OCI-LY3 (cell line): ENCODE measurements at regions not wholly inside any gene's neighbourhood (a gene's known extent, or its start where the extent isn't known, plus 50 kb on each side); places are given as distances from the start of the nearest gene placed in this dataset.
"Not testable (repeated sequence)": the region's sequence is repeated elsewhere in the genome, so short reads cannot be mapped to it uniquely, and the experiment has no call there.

Source experiments
- CTCF ChIP-seq: fragments of 200-600, 300-600 bp; sonication (generic); IDR thresholded peaks from 2 replicates; pipeline ENCODE4 v1.5.1; 2014; ENCODE audit warnings: antibody characterized with exemption, low read length, low read depth
- EZH2phosphoT487 ChIP-seq: fragments of 200-600 bp; shearing (Covaris generic); IDR thresholded peaks from 2 replicates; pipeline ENCODE4 v1.6.1; 2018; ENCODE audit warnings: antibody characterized with exemption, mixed run types, low read depth

DNA sequence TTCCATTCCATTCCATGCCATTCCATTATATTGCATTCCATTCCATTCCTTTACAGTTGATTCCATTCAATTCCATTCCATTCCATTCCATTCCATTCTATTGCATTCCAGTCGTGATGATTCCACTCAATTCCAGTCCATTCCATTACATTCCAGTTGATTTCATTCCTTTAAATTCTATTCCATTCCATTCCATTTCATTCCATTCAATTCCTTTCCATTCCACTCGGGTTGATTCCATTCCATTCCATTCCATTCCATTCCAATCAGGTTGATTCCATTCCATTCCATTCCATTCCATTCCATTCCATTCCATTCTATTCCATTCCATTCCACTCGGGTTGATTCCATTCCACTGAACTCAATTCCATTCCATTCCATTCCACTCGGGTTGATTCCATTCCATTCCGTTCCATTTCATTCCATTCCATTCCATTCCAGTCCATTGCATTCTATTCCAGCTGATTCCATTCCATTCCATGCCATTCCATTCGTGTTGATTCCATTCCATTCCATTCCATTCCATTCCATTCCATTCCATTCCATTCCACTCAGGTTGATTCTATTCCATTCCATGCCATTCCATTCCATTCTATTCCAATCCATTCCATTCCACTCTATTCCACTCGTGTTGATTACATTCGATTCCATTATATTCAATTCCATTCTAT lies 1137.6 kb downstream of the RPIA start:
- TF ChIP-seq CTCF, EZH2phosphoT487: not testable (repeated sequence)
